ENCODE measurements at regions not wholly inside any gene's neighbourhood (a gene's known extent, or its start where the extent isn't known, plus 50 kb on each side); places are given as distances from the start of the nearest gene placed in this dataset.

GRCh38 chr3:116842254-116842957, 132.8 kb downstream of the TUSC7 start:
- no peak for DNase-seq (ENCODE audit: extremely low spot score, insufficient read length, low read depth)
- no peak for FAIRE-seq

GRCh38 chr3:116848248-116848829, 138.8 kb downstream of the TUSC7 start:
- FAIRE-seq (no peak), DNase-seq (ENCODE audit: extremely low spot score, insufficient read length, low read depth) (no peak)

DNA sequence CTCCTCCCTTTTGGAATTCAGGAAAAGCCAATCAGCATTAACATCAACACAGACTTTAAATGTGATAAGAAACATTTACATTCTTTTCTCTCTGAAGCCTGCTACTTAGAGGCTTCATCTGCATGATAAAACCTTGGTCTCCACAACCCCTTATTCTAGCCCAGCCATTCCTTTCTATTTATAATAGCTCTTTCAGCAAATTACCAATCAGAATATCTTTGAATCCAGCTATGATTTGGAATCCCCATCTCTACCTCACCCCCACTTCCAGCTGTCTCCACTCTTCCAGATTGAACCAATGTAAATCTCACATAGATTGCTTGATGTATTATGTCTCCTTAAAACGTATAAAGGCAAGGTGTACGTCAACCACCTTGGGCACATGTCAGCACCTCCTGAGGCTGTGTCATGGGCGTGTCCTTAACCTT, 139.7 kb downstream of the TUSC7 start:
- FAIRE-seq (no peak), DNase-seq (ENCODE audit: extremely low spot score, insufficient read length, low read depth) (no peak)

DNA sequence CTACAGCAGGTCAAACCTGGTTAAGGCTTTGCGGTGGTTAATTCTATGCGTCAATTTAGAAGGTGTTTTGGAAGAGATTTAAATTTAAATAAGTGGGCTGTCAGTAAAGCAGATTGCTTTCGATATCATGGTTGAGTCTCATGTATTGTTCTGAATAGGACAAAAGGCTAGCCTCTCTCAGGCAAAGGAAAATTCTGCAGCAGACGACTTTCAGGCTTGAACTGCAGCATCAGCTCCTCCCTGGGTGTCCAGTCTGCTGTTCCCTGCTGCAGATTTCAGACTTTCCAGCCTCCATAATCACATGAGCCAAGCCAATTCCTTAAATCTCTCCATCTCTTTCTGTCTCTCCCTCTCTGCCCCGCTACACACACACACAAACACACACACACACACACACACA, 143.2 kb downstream of the TUSC7 start:
- FAIRE-seq: no peak
- DNase-seq (ENCODE audit: extremely low spot score, insufficient read length, low read depth): no peak

GRCh38 chr3:116863270-116863770, 153.7 kb downstream of the TUSC7 start:
- FAIRE-seq: no peak
- DNase-seq (ENCODE audit: extremely low spot score, insufficient read length, low read depth): no peak

DNA sequence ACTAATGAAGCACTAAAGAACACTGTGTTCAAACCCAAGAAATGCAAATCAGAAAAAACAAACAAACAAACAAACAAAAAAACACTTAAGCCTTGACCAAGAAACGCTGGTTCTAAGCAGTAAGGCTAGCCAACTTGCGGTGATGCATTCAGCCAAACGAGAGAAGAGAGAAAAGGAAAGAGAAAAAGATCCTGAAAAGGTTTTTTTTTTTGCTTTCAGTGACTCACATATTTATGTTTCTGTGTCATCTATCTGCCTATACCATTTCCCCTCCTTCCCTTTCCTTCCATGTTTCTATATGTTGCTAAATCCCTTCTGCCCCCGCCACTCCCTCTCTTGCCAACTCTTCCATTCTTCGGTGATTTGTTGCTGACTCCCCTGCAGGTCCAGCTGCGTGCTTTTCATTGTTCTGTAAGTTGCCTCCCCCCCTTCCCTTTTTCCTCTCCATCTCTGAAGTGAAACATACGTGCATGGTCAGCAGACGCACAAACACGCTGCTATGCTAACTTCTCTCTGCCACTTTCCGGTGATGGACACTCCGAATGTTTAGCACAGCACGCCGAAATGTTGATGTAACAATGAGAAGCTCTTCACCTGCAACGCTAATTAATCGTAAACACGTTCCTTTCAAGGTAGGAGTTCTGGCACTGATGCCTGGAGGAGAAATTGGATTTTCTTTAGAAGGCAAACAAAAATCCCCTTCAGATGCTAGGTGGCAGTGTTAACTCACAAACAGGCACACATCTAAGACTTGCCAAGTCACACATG, 154.4 kb downstream of the TUSC7 start:
- DNase-seq (ENCODE audit: extremely low spot score, insufficient read length, low read depth) (no peak), FAIRE-seq (peak; percentile 41)

DNA sequence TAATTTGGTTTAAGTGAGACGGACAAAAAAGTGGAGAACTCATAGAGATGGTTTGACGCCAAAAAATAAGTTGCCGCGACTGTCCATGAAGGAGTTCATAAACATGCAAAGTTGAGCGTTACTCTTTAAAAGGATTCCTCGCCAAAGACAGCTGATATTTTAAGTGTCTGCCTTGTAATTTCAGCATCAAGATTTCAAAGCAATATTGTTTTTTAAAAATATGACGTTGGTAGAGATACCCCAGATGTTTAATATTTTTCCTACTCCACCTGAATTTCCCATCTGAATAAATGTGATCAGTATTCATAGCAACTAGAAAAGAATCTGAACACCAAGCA, 155.0 kb downstream of the TUSC7 start:
- DNase-seq (ENCODE audit: extremely low spot score, insufficient read length, low read depth) (no peak), FAIRE-seq (no peak)

GRCh38 chr3:116870379-116870778, 160.8 kb downstream of the TUSC7 start:
- FAIRE-seq (peak; percentile 12), DNase-seq (ENCODE audit: extremely low spot score, insufficient read length, low read depth) (no peak)

DNA sequence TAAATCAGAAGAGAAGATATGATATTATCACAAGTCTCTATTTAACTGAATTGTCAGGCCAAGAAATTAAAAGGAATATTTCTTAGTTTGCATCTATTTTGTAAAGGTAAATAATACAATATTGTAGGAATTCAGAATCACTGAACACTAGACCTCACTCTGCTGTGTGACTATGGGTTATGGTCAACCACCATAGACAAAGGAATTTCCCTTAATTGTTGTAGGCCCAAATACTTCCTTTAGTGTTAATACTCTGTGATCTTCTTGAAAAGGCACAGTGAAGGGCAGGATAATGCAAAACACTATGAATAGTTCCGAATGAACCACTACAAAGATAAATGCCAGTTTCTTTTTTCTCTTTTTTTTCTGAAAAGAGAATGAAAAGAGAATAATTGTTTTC, 162.3 kb downstream of the TUSC7 start:
- no peak for DNase-seq (ENCODE audit: extremely low spot score, insufficient read length, low read depth)
- FAIRE-seq: no peak

- FAIRE-seq (no peak), DNase-seq (ENCODE audit: extremely low spot score, insufficient read length, low read depth) (no peak)
These were observed 163.1 kb downstream of the TUSC7 start for GRCh38 chr3:116872688-116873087.

DNA sequence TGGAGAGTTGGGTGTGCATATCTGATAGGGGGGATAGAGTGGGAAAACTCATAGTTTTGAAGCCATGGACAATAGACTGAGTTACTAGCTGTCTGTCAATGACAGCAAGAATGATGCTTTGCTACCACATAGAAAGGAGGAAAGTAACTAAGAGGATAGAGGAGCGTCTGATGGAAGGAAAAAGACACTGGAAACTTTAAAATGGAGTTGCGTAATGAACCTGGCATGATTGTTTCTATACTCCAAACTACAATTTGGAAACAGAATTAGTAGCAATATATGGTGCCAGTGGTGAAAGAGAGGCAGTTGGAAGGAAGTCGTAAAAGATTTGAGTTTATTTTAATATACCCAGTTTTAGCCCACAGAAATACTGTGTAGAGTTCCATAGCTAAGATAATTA, 163.6 kb downstream of the TUSC7 start:
- FAIRE-seq (no peak), DNase-seq (ENCODE audit: extremely low spot score, insufficient read length, low read depth) (no peak)

GRCh38 chr3:116877968-116878367, 168.4 kb downstream of the TUSC7 start:
- FAIRE-seq (peak; percentile 49), DNase-seq (ENCODE audit: extremely low spot score, insufficient read length, low read depth) (no peak)

- DNase-seq (ENCODE audit: extremely low spot score, insufficient read length, low read depth) (no peak), FAIRE-seq (peak; percentile 76)
These were observed 176.8 kb downstream of the TUSC7 start for GRCh38 chr3:116886202-116886893.

DNA sequence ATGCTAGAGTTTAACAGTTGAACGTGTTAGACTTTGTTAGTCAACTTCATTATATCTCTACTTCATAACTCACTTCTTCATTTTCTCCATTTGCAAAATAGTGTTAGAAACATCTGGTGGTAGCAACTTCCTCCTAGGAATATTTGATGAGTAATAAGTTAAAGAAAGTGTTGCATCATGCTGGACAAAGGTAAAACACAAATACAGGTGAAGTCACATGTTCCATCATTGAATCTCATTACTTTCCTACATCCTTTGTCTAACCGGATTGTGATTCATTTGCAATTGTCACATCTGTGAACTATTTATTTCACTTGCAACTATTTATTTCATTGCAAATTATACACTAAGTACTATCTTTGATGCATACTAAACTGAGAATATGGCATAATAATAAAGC, 186.5 kb downstream of the TUSC7 start:
- no peak for DNase-seq (ENCODE audit: extremely low spot score, insufficient read length, low read depth)
- no peak for FAIRE-seq

DNA sequence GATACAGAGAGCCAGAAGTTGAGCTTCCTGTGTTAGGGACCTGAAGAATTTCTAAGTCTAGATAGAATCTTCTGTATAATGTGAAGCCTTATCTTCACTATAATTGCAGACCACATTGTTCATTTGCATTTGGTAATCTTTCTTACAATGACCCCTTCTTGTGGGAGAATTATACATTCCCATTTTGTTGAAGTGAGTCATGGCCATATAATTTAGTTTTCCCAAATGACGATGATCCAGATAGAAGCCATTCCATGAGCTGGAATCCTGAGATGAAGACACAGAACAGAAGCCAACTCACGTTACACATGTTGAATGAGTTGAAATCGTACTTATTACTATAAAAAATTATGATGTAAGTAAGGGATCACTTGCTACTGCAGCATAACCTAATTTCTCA, 187.8 kb downstream of the TUSC7 start:
- no peak for FAIRE-seq

GRCh38 chr3:116899253-116899652, 189.7 kb downstream of the TUSC7 start:
- no peak for DNase-seq (ENCODE audit: extremely low spot score, insufficient read length, low read depth)
- FAIRE-seq: no peak

More for the DNA sequence above, 187.8 kb downstream of the TUSC7 start:
- no peak for DNase-seq (ENCODE audit: extremely low spot score, insufficient read length, low read depth)

DNA sequence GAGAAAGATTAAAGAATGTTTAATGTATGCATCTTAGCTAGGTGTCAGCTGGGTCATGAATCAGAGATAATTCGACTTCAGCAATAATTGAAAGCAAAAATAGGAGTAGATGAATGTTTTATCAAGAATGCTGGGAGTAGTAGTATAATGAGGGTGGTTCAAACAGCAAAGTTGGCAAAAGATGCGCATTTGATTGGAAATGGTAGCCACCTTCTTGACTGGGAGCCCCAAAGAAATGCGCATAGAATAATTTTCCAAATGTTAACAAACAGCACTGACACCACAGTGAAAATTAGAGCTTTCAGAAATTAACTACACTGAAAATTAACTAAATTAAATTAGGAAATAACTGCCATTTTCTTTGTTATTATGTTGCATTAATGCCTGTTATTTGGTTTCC, 195.8 kb downstream of the TUSC7 start:
- FAIRE-seq (no peak), DNase-seq (ENCODE audit: extremely low spot score, insufficient read length, low read depth) (no peak)

DNA sequence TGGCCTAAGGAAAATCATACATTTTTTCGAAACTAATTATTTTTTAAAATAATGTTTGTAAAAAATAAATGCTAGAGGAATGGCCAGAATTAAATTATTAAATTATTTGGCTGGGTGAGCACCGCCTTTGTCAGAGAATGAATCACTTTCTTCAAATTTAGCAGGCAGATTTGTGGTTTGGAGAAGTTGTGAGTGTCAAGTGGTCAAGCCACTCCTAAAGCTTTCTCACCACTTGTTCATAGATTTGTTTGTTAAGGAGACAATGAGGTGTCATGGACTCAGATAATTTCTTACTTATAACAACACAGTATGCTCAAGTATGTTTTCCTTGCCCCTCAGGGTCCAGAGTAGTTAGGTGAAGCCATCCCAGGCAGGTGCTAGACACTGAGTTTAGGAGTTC, 196.2 kb downstream of the TUSC7 start:
- DNase-seq (ENCODE audit: extremely low spot score, insufficient read length, low read depth) (no peak), FAIRE-seq (no peak)

DNA sequence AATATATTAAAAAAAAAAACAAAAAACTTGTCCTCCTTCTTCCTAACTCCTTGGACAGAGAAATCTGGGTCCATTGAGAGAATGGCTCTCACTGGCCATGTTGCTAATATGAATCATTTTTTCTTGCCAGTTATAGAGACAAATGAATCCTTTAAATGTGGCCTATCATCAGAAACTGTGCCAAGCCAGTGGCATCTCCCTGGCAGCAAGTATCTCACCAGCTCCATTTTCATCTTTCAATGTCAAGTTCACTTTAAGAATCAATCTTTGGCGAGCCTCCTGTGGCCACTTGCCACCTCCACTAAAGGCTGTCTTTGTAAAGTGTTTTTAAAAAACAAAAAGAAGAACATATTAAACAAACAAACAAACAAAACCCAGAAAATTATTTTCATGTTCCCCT, 202.5 kb downstream of the TUSC7 start:
- no peak for FAIRE-seq
- no peak for DNase-seq (ENCODE audit: extremely low spot score, insufficient read length, low read depth)

DNA sequence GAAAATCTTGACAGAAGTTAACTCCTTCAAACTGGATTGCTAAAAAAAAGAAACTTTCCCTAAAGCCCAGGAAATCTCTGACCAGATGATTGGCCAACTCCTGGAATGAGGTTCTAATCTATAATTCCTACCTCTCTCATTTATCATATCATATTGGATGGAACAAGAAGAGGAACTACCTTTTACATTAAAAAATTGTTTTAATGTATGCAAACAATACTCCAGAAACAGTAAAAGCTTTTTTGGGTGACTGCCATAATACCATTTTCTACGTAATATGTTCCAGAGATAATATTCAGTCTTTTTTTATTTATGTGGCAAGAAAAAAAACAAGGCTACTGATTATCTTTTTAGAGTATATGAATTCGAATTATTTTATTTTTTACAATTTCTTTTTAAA, 204.4 kb downstream of the TUSC7 start:
- DNase-seq (ENCODE audit: extremely low spot score, insufficient read length, low read depth) (no peak), FAIRE-seq (no peak)

- DNase-seq (ENCODE audit: extremely low spot score, insufficient read length, low read depth) (no peak), FAIRE-seq (no peak)
These were observed 207.3 kb downstream of the TUSC7 start for GRCh38 chr3:116916836-116917235.
